VCaP (cell line): ENCODE measurements at regions not wholly inside any gene's neighbourhood (a gene's known extent, or its start where the extent isn't known, plus 50 kb on each side); places are given as distances from the start of the nearest gene placed in this dataset.
A peak's percentile ranks its signal among the peaks of the same experiment; 100 is the strongest.

Experiments
- H3K27ac ChIP-seq: fragments of 450-650 bp; 2 replicates; pipeline ENCODE4 v1.5.1; 2017
- CTCF ChIP-seq: fragments of 450-650 bp; conservative IDR thresholded peaks from 2 replicates; pipeline ENCODE4 v1.5.1; 2017; ENCODE audit warnings: mild to moderate bottlenecking, moderate library complexity

- H3K27ac ChIP-seq = no peak overlapping the region
- TF ChIP-seq CTCF = no peak
These were observed 99.8 kb downstream of the ATPSCKMT start for GRCh38 chr5:10149911-10150310.

- H3K27ac ChIP-seq = no peak overlapping the region
- peak; percentile 69 for TF ChIP-seq CTCF
These were observed 103.7 kb downstream of the ATPSCKMT start for GRCh38 chr5:10145923-10146401.

- no peak for TF ChIP-seq CTCF
These were observed 105.6 kb downstream of the ATPSCKMT start for GRCh38 chr5:10144040-10144439.

GRCh38 chr5:10140195-10140973, 109.3 kb downstream of the ATPSCKMT start:
- no peak overlapping the region for H3K27ac ChIP-seq
- peak; percentile 18 for TF ChIP-seq CTCF

More at GRCh38 chr5:10144040-10144439, 105.6 kb downstream of the ATPSCKMT start:
- no peak overlapping the region for H3K27ac ChIP-seq

- no peak overlapping the region for H3K27ac ChIP-seq
- TF ChIP-seq CTCF = no peak
These were observed 111.2 kb downstream of the ATPSCKMT start for GRCh38 chr5:10138395-10139057.

- peak; percentile 35; the same call in 1 of the 2 replicates for TF ChIP-seq CTCF
- H3K27ac ChIP-seq = no peak overlapping the region
These were observed 115.9 kb downstream of the ATPSCKMT start for GRCh38 chr5:10133830-10134229.

- H3K27ac ChIP-seq = no peak overlapping the region
- no peak for TF ChIP-seq CTCF
These were observed 118.8 kb downstream of the ATPSCKMT start for GRCh38 chr5:10130881-10131280.
